Ovary (tissue), 7 donors: ENCODE measurements at regions not wholly inside any gene's neighbourhood (a gene's known extent, or its start where the extent isn't known, plus 50 kb on each side); places are given as distances from the start of the nearest gene placed in this dataset.

Source experiments
- DNase-seq, 5 donors: peaks; one replicate each; pipeline ENCODE4 v3.0.0-alpha.2; 2019 to 2020
- H3K27ac ChIP-seq, 2 donors: fragments of 200-600 bp; one replicate each; pipeline versions ENCODE4 v1.5.1 to v1.8.0; 2019 to 2022
- H3K27me3 ChIP-seq: fragments of 200-600 bp; one replicate; pipeline ENCODE4 v1.8.0; 2022
- H3K36me3 ChIP-seq: fragments of 200-600 bp; sonication (generic); one replicate; pipeline ENCODE4 v1.5.1; 2019
- H3K4me1 ChIP-seq: one replicate; pipeline ENCODE4 v1.8.1; 2013; ENCODE audit warnings: mild to moderate bottlenecking, moderate library complexity; ENCODE audit not compliant: insufficient read depth
- H3K4me3 ChIP-seq: fragments of 200-600 bp; sonication (generic); one replicate; pipeline ENCODE4 v1.5.1; 2017
- H3K9me3 ChIP-seq, 2 donors: fragments of 200-600 bp in 1 of 2; sonication (generic) in 1 of 2; one replicate each; pipeline versions ENCODE4 v1.5.1 to v1.8.1; 2013 to 2019; ENCODE audit warnings: mild to moderate bottlenecking in 1 of 2, moderate library complexity in 1 of 2
- CTCF ChIP-seq, 3 donors: fragments of 450-650 bp in 2 of 3; fragments of 200-600 bp in 1 of 3; IDR thresholded peaks; one replicate each; pipeline versions ENCODE4 v1.5.1 to v1.8.0; 2016 to 2022; ENCODE audit warnings: antibody characterized with exemption in 3 of 3, mild to moderate bottlenecking in 1 of 3
- EP300 ChIP-seq: sonication (generic); formaldehyde crosslinking; IDR thresholded peaks from one replicate; pipeline ENCODE4 v1.6.1; 2017; ENCODE audit warnings: antibody characterized with exemption
- POLR2A ChIP-seq: fragments of 450-650 bp; IDR thresholded peaks from one replicate; pipeline ENCODE4 v1.6.1; 2017; ENCODE audit warnings: antibody characterized with exemption, mild to moderate bottlenecking, moderate library complexity
- WGBS, 3 donors: extraction: QIAGEN DNeasy Blood & Tissue Kit in 1 of 3; methylation state at CpG; one replicate each; pipeline versions ENCODE4 v1.1.5 to v1.1.7; 2013 to 2017; 5-methylcytosine and 5-hydroxymethylcytosine counted together
- intact Hi-C, 4 donors: fragments of 100-400 bp; cut with DNase I; formaldehyde crosslinking; loops; one replicate each; pipeline versions ENCODE4 v1.11.0 to v1.15.1; 2022 to 2023
- donor health status: DM: no; HTN: no; CAD: no; lungs with moderate emphysema.
- donor health status: DM: no; HTN: no; CAD: no.
- donor health status: Bipolar disorder and iron deficiency.
- donor health status: DM: no; HTN: no; CAD: no.
- donor health status: DM: yes; HTN: yes; CAD: no.

- Histone ChIP-seq H3K4me3 (no peak overlapping the region), H3K27me3 (no peaks in the 10 kb centered on the region), H3K36me3 (no peaks in the 10 kb centered on the region), H3K27ac (peak overlapping the region in 1 of 2 donors; percentile 64), H3K4me1 (peaks cover 26% of the 10 kb centered on the region), H3K9me3 (no peaks in the 10 kb centered on the region)
- no peak for TF ChIP-seq CTCF (IDR thresholded peaks at IDR 0.05)
- TF ChIP-seq POLR2A, result no peak
- TF ChIP-seq EP300, result no peak
- intact Hi-C loops, result no loop called here
- 49 to 67% (median 60%) methylated on average over 4 of the region's 4 CpGs for WGBS, 3 donors
- DNase-seq, result no peak
Observed at GRCh38 chr20:48313324-48313723, 514.5 kb downstream of the PREX1 start.

GRCh38 chr20:48311956-48312355 lies 515.8 kb downstream of the PREX1 start:
- intact Hi-C loops, result no loop called here
- no peak overlapping the region for H3K4me3 ChIP-seq
- no peaks in the 10 kb centered on the region for H3K9me3 ChIP-seq
- H3K36me3 ChIP-seq, result no peaks in the 10 kb centered on the region
- no peak for TF ChIP-seq POLR2A
- TF ChIP-seq CTCF (IDR thresholded peaks at IDR 0.05), result no peak
- TF ChIP-seq EP300, result no peak
- DNase-seq, result no peak
- no peaks in the 10 kb centered on the region for H3K27me3 ChIP-seq
- peaks cover 28% of the 10 kb centered on the region for H3K4me1 ChIP-seq
- H3K27ac ChIP-seq, result peak overlapping the region in 1 of 2 donors; percentile 61
- 23 to 35% (median 29%) methylated on average over 2 of the region's 2 CpGs for WGBS, 3 donors

- intact Hi-C loops, result no loop called here
- WGBS, 3 donors, result 8 to 24% (median 13%) methylated on average over 11 of the region's 11 CpGs
Observed at GRCh38 chr20:48310305-48310704, 517.5 kb downstream of the PREX1 start.

GRCh38 chr20:48309293-48309692 lies 518.5 kb downstream of the PREX1 start:
- Histone ChIP-seq H3K27me3 (no peaks in the 10 kb centered on the region), H3K4me1 (peaks cover 28% of the 10 kb centered on the region), H3K27ac (peak overlapping the region in 1 of 2 donors; percentile 61), H3K4me3 (no peak overlapping the region), H3K36me3 (no peaks in the 10 kb centered on the region), H3K9me3 (no peaks in the 10 kb centered on the region)
- intact Hi-C loops, result loop anchor here in 1 of 4 donors (10.0 kb wide), 1 partner anchor 306 kb away; no protein-coding TSS in a partner anchor
- no peak for DNase-seq
- WGBS, 3 donors, result 89 to 90% (median 90%) methylated on average over 5 of the region's 5 CpGs
- TF ChIP-seq POLR2A (no peak), EP300 (no peak), CTCF (IDR thresholded peaks at IDR 0.05) (no peak)

More at GRCh38 chr20:48310305-48310704, 517.5 kb downstream of the PREX1 start:
- H3K4me1 ChIP-seq, result peaks cover 28% of the 10 kb centered on the region
- no peak overlapping the region for H3K4me3 ChIP-seq
- H3K36me3 ChIP-seq, result no peaks in the 10 kb centered on the region
- H3K9me3 ChIP-seq, result no peaks in the 10 kb centered on the region
- H3K27ac ChIP-seq, result peak overlapping the region in 1 of 2 donors; percentile 61
- DNase-seq, result peak; percentile 77 to 85 (median 80)
- no peaks in the 10 kb centered on the region for H3K27me3 ChIP-seq
- TF ChIP-seq CTCF (IDR thresholded peaks at IDR 0.05), result no peak
- TF ChIP-seq POLR2A, result no peak
- no peak for TF ChIP-seq EP300
